ENCODE measurements at regions not wholly inside any gene's neighbourhood (a gene's known extent, or its start where the extent isn't known, plus 50 kb on each side); places are given as distances from the start of the nearest gene placed in this dataset.

DNA sequence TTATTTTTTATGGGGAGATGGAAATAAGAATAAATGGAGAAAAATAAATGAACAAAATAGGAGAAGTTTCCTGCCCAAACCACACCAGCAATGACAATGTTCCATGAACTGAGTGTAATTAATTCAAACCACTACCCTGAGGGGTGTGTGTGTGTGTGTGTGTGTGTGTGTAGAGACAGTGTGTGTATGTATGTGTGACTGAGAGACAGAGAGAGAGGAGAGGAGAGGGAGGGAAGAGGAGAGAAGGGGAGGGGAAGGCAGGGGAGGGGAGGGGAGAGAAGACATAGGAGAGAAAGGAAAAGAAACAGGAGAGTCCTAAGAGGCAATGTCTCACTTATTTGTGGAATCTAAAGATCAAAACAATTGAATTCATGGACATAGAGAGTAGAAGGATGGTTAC lies 65.0 kb upstream of the POU2AF1 start:
- Mint-ChIP-seq H3K36me3 (ENCODE audit: low read depth) (no peaks in the 10 kb centered on the region), H3K9me3 (no peaks in the 10 kb centered on the region), H3K27me3 (ENCODE audit: low read depth) (peaks cover 38% of the 10 kb centered on the region), H3K27ac (no peak overlapping the region), H3K4me1 (peaks cover 33% of the 10 kb centered on the region), H3K4me3 (no peak overlapping the region)
- TF ChIP-seq CTCF (IDR thresholded peaks at IDR 0.05; ENCODE audit: unreplicated experiment in 3 of 3): no peak

GRCh38 chr11:111443640-111444039 lies 64.6 kb upstream of the POU2AF1 start:
- Mint-ChIP-seq H3K4me3 (no peak overlapping the region), H3K36me3 (ENCODE audit: low read depth) (no peaks in the 10 kb centered on the region), H3K9me3 (no peaks in the 10 kb centered on the region), H3K4me1 (peaks cover 30% of the 10 kb centered on the region), H3K27ac (no peak overlapping the region), H3K27me3 (ENCODE audit: low read depth) (peaks cover 41% of the 10 kb centered on the region)
- TF ChIP-seq CTCF (IDR thresholded peaks at IDR 0.05; ENCODE audit: unreplicated experiment in 3 of 3): no peak

GRCh38 chr11:111443032-111443431 lies 64.0 kb upstream of the POU2AF1 start:
- H3K4me1 Mint-ChIP-seq: peaks cover 35% of the 10 kb centered on the region
- H3K27me3 Mint-ChIP-seq (ENCODE audit: low read depth): peaks cover 46% of the 10 kb centered on the region
- no peak overlapping the region for H3K4me3 Mint-ChIP-seq
- H3K9me3 Mint-ChIP-seq: no peaks in the 10 kb centered on the region
- no peaks in the 10 kb centered on the region for H3K36me3 Mint-ChIP-seq (ENCODE audit: low read depth)
- TF ChIP-seq CTCF (IDR thresholded peaks at IDR 0.05; ENCODE audit: unreplicated experiment in 3 of 3): no peak
- no peak overlapping the region for H3K27ac Mint-ChIP-seq

DNA sequence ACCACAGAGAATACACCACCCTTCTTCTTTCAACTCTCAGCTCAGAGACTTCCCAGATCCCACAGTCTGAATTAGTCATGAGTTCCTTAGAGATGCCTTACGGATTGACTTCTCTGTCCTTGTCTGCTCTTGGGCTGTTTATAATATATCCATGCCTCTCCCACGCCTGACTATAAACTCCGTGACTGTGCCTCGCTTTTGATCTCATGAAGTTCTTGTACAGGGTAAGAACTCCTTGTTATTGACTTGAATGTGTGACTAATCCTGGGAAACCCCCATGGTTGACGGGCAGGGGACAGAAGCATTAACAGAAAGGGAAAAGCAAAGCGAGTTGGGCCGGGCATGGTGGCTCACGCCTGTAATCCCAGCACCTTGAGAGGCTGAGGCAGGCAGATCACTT lies 62.4 kb upstream of the POU2AF1 start:
- Mint-ChIP-seq H3K9me3 (no peaks in the 10 kb centered on the region), H3K27me3 (ENCODE audit: low read depth) (peaks cover 53% of the 10 kb centered on the region), H3K4me3 (no peak overlapping the region), H3K36me3 (ENCODE audit: low read depth) (no peaks in the 10 kb centered on the region), H3K27ac (peak overlapping the region in 1 of 3 experiments; percentile 9), H3K4me1 (peaks cover 38% of the 10 kb centered on the region)
- TF ChIP-seq CTCF (IDR thresholded peaks at IDR 0.05; ENCODE audit: unreplicated experiment in 3 of 3): no peak

GRCh38 chr11:111440416-111441205 lies 61.5 kb upstream of the POU2AF1 start:
- no peaks in the 10 kb centered on the region for H3K36me3 Mint-ChIP-seq (ENCODE audit: low read depth)
- H3K4me1 Mint-ChIP-seq: peaks cover 37% of the 10 kb centered on the region
- no peaks in the 10 kb centered on the region for H3K9me3 Mint-ChIP-seq
- H3K27ac Mint-ChIP-seq: no peak overlapping the region
- no peak overlapping the region for H3K4me3 Mint-ChIP-seq
- TF ChIP-seq CTCF (IDR thresholded peaks at IDR 0.05; ENCODE audit: unreplicated experiment in 3 of 3): no peak
- H3K27me3 Mint-ChIP-seq (ENCODE audit: low read depth): peaks cover 53% of the 10 kb centered on the region

DNA sequence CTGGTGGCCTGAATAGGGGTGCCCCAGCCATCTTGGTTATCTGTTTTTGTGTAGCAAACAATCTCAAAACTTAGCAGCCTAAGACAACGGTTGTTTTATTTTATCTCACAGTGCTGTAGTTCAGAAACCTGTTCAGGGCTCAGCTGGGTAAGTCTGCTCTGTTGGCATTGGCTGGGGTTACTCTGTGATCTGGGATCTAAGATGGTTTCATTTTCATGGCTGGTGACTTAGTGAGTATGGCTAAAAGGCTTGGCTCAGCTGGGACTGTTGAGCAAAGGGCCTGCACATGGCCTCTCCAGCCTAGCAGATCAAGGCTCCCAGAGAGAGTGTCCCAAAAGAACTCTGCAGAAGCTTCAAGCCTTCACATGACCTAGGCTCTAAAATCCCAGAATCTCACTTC lies 60.8 kb upstream of the POU2AF1 start:
- peaks cover 43% of the 10 kb centered on the region for H3K4me1 Mint-ChIP-seq
- peaks cover 50% of the 10 kb centered on the region for H3K27me3 Mint-ChIP-seq (ENCODE audit: low read depth)
- no peak for TF ChIP-seq CTCF (IDR thresholded peaks at IDR 0.05; ENCODE audit: unreplicated experiment in 3 of 3)
- no peaks in the 10 kb centered on the region for H3K36me3 Mint-ChIP-seq (ENCODE audit: low read depth)
- no peaks in the 10 kb centered on the region for H3K9me3 Mint-ChIP-seq
- no peak overlapping the region for H3K27ac Mint-ChIP-seq
- no peak overlapping the region for H3K4me3 Mint-ChIP-seq

All from nephron (organoid).